ENCODE measurements at regions not wholly inside any gene's neighbourhood (a gene's known extent, or its start where the extent isn't known, plus 50 kb on each side); places are given as distances from the start of the nearest gene placed in this dataset.

DNA sequence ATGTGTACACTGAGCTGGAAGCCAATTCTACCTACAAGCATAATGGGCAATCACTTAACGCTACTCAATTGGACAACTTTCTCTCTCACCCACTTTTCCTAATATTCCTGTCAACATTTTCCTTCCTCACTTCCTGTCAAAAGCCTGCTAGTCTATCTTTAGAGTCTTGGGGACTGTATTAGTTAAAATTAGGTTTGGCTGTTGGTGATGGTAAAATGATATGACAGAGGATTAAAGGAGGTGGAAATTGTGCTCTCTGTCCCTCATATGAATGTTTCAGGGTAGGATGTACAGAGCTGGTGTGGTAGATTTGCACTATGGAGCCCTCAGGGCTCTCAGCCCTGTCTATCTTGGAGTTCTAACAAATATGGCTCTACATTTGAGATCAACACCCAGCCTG is 129.7 kb downstream of the CEP57L1 start:
- no peak for DNase-seq

DNA sequence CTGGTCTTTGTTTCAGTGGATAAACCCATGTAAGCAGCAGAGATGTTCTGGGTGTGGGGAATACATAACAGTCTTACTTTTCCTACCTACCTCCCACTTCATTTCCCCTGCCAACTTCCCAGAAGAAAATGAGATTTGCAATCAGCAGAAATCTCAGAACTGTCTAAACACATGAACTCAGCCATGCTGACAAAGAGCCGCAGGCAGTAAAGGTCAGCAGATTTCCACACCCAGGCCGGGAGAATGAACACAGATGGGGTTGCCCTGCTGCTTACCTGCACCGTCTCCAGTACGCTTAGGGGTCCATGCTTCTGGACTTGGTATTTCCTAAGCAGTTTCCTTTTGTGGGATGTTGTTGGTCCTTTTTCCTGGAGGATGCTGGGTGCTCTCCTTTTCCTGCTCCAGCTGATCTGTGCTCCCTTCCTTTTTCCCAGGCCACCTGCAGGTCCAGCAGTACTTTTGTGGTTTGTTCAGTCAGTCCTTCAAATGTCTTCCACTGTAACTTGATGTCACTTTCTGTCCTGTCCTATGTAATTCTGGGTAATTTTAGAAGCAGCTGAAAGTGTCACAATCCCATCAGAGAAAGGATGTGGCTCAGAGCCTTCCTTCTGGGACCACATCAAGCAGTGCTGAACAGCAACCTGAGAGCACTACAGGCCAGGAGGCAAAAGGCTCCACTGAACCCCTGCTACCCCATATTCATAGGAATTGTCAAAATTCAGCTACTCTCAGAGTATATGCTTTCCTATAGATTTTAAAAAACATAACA is 129.0 kb downstream of the CEP57L1 start:
- DNase-seq, result no peak

DNA sequence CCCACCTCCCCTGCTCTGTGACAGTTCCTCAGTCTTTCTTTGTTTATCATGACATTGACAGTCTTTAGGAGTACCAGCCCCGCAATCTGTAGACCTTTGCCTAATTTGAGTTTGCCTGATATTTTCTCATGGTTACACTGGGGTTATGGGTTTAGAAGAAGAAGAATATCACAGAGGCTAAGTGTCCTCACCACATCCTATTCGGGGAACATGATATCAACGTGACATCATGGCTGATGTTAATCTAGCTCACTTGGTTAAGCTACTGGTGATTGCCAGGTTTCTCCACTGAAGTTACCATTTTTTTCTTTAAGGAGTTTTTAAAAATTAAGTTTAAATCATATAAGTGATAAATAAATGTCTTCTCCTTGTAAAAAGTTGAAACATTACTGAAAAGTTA is 127.5 kb downstream of the CEP57L1 start:
- no peak for DNase-seq

DNA sequence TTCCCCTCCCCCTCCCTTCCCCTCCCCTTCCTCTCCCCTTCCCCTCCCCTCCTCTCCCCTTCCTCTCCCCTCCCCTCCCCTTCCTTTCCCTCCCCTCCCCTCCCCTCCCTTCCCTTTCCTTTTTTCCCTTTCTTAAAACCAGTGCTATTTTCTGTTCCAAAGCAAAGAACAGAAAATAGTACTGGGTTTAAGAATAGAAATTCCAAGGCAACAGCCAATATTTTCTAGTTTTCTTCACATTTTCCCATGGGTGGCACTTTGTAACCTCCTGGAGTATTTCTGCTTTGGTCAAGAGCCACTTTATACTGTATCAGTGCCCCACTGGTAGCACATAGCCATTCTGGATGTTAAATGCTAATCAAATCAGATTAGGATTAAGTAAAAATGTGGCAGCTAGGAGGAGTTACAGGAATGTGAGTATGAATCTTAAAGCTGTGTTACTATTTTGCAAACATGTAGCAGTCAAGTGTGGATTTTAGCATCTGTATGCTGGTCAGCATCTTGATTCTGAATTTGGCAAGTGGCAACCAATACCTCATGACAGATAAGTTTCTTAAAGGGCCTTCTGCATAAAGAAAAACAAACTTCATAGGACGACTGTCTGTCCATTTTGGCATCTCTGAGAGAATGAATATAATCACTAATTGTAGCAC is 126.4 kb downstream of the CEP57L1 start:
- no peak for DNase-seq
